HFF-Myc (cell line): ENCODE measurements at regions not wholly inside any gene's neighbourhood (a gene's known extent, or its start where the extent isn't known, plus 50 kb on each side); places are given as distances from the start of the nearest gene placed in this dataset.

Experiments
- DNase-seq: peaks from one replicate; pipeline ENCODE4 v3.0.0-alpha.2; 2011; ENCODE audit warnings: low read depth; ENCODE audit errors: extremely low read depth
- H3K4me3 ChIP-seq: replicated peaks from 2 replicates; pipeline ENCODE4 v1.5.1; 2011; ENCODE audit warnings: low read depth, mild to moderate bottlenecking, control low read depth, low read length
- CTCF ChIP-seq: IDR thresholded peaks from 2 replicates; pipeline ENCODE4 v1.5.1; 2012; ENCODE audit warnings: mild to moderate bottlenecking, low read depth, low read length, control low read depth; ENCODE audit errors: missing control alignments

GRCh38 chr4:72901553-72901952 lies 168.0 kb downstream of the COX18 start:
- no peak for DNase-seq
- TF ChIP-seq CTCF: no peak

GRCh38 chr4:72900952-72901351 lies 168.6 kb downstream of the COX18 start:
- H3K4me3 ChIP-seq: no peak overlapping the region
- TF ChIP-seq CTCF: no peak
- DNase-seq: no peak

More at GRCh38 chr4:72901553-72901952, 168.0 kb downstream of the COX18 start:
- no peak overlapping the region for H3K4me3 ChIP-seq

- DNase-seq: no peak
- TF ChIP-seq CTCF: no peak
- no peak overlapping the region for H3K4me3 ChIP-seq
Measured at GRCh38 chr4:72899621-72900020, 169.9 kb downstream of the COX18 start.

- TF ChIP-seq CTCF: no peak
- DNase-seq: no peak
Measured at GRCh38 chr4:72899214-72899613, 170.3 kb downstream of the COX18 start.

GRCh38 chr4:72896515-72896914 lies 173.0 kb downstream of the COX18 start:
- DNase-seq: peak; percentile 14
- no peak for TF ChIP-seq CTCF
- no peak overlapping the region for H3K4me3 ChIP-seq

More at GRCh38 chr4:72899214-72899613, 170.3 kb downstream of the COX18 start:
- no peak overlapping the region for H3K4me3 ChIP-seq

- DNase-seq: no peak
- no peak overlapping the region for H3K4me3 ChIP-seq
- TF ChIP-seq CTCF: no peak
Measured at GRCh38 chr4:72895408-72895807, 174.1 kb downstream of the COX18 start.

- no peak overlapping the region for H3K4me3 ChIP-seq
- no peak for TF ChIP-seq CTCF
- DNase-seq: no peak
Measured at GRCh38 chr4:72893354-72894066, 176.0 kb downstream of the COX18 start.
